Superior temporal gyrus (tissue), 1 donor: ENCODE measurements at regions not wholly inside any gene's neighbourhood (a gene's known extent, or its start where the extent isn't known, plus 50 kb on each side); places are given as distances from the start of the nearest gene placed in this dataset.
A peak's percentile ranks its signal among the peaks of the same experiment; 100 is the strongest.

Experiments used
- DNase-seq: peaks from one replicate; pipeline ENCODE4 v3.0.0-alpha.2; 2016; ENCODE audit errors: extremely low spot score

- DNase-seq: no peak
Measured at GRCh38 chr20:41881466-41882046, 263.4 kb upstream of the CHD6 start.

- no peak for DNase-seq
Measured at GRCh38 chr20:41879123-41879522, 260.9 kb upstream of the CHD6 start.

DNA sequence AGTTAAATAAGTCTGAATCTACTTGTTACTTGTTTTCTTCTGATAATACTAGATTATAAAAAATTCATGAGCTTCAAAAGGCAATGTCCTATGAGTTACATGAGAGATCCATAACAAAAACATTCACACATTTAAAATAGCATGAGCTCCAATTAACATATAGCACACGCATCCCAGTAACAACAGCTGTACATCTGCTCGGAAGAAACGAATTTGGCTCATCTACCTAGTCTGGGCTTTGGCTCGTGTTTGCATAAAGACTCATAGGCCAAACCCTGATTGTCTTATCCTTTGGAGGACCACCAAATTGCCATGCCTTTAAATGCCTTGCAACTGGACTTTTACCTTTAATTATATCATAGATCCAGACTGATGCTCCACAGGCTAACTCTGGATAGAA, 259.7 kb upstream of the CHD6 start:
- DNase-seq: peak; percentile 40

DNA sequence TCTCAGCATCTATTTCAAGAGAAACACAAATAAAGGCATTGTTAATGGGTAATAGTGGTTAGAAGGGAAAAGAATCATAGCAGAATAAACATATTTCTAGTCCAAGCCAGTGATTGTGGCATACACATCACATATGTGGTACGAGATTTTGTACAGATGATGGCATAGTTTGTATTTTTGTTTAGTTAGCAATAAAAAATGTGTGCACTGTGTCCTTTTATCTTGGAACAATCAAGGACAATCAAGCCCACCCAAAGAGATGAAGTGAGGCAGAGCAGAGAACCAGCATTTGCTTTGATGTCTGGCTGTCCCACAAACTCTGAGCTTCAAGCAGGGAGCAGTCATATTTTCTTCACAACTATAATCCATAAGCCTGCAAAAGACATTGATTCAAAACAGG, 256.5 kb upstream of the CHD6 start:
- no peak for DNase-seq

GRCh38 chr20:41872930-41873329, 254.8 kb upstream of the CHD6 start:
- no peak for DNase-seq

DNA sequence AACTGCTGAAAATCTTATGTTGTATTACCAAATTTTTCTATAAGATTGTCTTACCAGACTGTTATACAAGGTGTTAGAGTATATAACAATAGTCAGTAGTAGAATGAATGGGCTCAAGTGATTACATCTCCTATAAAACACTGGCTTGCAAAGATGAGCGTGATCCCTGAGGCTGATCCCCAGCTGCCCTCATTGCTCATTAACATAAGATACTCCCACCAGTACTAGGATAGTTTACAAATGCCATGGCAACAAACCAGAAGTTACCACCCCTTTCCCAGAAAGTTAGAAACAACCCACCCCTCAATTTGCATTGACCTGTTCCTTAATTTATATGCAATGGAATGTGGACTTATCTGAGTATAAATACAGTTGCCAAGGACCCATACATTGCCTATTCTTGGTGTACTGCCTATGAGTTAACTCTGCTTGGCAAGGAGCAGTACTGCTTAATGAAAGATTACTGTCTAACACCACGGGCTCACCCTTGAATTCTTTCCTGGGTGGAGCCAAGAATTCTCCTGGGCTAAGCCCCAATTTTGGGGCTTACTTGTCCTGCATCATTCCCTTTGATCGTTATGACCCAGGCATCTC, 252.8 kb upstream of the CHD6 start:
- DNase-seq: no peak

GRCh38 chr20:41869261-41869660, 251.1 kb upstream of the CHD6 start:
- DNase-seq: no peak

- no peak for DNase-seq
Measured at GRCh38 chr20:41865938-41866337, 247.8 kb upstream of the CHD6 start.

DNA sequence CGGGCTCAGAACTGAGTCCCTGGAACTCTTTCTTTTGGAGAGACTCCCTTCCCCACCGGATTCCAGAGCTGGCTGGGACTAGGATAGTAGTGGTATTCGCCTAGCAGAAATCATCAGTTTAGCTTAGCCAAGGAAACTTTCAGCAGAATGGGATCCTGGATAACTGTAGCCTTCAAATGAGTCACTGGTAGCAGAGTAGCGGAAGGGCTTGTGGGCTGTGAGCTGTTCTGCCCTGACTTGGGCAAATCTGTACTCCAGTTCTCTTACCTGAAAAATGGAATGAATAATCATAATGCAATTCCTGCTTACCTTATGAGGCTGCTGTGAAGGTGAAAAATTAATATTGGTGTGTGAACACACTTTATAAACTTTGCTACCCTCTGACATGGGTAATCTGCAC, 244.3 kb upstream of the CHD6 start:
- no peak for DNase-seq

DNA sequence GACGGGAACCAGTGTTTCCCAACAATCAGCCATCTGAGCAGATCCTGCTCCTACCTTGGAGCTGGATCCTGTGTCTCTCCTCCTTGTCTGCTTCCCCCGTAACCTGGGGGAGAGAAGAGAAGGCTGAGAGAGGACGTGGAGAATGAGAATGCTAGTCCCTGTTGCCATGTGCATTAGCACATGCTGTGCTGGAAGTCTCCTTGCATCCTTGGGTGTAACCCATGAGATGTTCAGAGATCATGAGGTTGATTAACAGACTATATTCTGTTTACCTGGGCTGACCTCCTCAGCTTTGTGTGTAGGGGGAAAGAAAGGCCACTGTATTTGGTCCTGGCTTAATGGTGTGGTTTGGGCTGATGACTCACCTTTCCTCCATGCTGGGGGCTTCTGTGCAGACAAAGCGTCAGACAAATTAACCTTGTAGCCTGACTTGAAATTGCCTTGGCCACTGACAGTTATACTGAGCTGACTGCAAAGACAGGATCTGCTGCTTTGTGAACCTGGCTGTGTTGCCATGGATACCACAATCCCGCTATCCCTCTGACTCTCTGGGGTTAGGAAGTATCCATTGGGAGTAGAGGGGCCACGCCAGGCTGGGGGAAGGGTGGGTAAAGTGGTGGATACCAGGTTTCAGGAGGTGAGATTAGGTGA, 243.7 kb upstream of the CHD6 start:
- DNase-seq: no peak

- DNase-seq: no peak
Measured at GRCh38 chr20:41854765-41855164, 236.6 kb upstream of the CHD6 start.

- DNase-seq: no peak
Measured at GRCh38 chr20:41853806-41854205, 235.6 kb upstream of the CHD6 start.

GRCh38 chr20:41848180-41848579, 230.0 kb upstream of the CHD6 start:
- DNase-seq: no peak

DNA sequence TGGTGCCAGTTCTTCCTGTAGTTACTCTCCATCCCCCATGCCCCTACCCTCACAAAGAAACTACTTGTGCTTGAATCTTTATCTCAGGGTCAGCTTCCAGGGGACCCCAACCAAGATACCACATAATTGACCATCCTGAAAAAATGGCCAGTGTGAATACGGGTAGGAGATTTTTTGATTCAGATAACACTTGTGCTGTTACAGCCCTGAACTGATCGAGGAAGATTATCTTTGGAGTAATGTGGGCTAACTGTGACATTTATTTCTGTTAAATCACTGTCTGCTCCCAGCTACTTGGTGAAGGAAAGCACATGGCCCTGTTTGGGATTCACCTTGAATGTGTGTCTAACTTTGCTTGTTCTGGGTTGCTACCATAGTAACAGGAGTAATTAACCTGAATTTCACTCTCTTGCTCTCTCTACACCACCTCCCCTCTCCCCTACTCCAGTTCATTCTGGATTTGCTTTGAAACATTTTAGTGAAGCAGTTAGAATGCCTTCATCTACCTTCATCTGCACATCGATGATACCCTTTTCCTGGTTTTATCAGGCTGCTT, 219.6 kb upstream of the CHD6 start:
- DNase-seq: no peak

GRCh38 chr20:41833739-41834138, 215.6 kb upstream of the CHD6 start:
- DNase-seq: no peak

- DNase-seq: no peak
Measured at GRCh38 chr20:41830702-41831101, 212.5 kb upstream of the CHD6 start.

DNA sequence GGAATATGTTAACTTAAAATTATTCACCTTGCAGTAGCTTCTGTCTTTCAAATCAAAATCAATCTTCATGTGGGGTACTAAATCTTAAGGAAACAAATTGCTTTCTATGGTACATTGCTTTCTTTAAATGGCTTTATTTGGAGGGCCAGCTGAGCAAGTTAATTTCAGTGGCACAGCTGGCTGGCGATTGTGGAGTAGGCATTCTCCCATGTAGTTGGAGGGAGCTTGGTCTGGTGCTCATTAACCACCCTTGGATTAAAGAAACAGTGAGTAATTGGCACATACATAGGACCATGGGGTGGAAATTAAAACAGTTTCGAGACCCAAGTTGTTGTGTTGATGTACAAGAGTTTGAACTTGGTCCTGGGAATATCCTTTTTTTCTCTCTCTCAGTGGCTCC, 201.3 kb upstream of the CHD6 start:
- DNase-seq: no peak

GRCh38 chr20:41818991-41819390, 200.8 kb upstream of the CHD6 start:
- DNase-seq: no peak

DNA sequence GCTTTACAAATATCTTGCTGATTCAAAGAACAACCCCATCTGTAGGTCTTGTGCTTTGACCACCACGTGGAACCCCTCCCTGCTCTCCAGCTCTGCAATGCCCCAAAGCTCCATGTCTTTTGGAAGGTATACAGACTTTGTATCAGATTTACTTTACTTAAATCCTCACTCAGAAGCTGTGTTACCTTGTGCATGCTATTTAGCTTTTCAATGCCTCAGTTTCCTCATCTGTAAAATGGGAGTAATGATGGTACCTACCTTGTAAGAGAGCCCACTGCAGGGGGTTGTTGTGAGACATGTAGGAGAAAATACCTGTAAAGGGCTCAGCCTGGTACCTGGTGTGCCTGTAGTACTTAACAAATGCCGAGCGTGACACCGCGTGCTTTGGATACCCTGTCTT, 200.2 kb upstream of the CHD6 start:
- no peak for DNase-seq

DNA sequence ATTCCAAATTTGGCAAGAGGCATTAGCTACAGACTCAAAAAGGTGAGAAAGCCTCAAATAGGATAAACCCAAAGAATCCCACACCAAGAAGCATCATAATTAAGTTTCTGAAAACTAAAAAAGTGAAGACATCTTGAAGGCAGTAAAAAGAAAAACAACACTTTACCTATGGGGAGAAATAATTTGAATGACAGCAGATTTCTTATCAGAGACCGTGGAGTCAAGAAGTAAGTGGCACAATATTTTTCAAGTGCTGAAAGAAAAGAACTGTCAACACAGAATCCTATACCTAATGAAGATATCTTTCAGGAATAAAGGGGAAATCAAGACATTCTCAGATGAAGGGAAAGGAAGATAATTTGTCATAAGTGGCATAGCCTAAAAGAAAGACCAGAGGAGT, 193.3 kb upstream of the CHD6 start:
- DNase-seq: no peak

DNA sequence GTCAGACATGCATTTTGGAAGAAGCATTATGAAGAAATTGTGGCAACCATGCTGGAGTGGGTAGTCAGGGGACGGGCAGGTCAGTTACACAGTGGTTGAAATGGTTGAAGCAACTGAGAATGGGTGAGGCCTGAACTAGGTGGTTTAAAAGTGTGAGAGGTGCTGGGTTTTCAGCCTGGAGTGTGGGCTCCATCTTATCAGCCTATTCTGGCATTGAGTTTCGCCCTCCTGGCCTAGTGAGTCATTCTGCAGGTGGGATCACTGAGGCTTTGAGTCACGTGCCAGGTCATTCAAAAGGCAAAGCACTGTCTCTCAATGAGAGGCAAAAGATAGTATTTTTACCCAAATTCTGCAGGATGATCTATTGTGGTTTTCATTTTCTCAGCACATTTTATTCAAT, 181.9 kb upstream of the CHD6 start:
- no peak for DNase-seq

- DNase-seq: no peak
Measured at GRCh38 chr20:41798930-41799502, 180.8 kb upstream of the CHD6 start.

DNA sequence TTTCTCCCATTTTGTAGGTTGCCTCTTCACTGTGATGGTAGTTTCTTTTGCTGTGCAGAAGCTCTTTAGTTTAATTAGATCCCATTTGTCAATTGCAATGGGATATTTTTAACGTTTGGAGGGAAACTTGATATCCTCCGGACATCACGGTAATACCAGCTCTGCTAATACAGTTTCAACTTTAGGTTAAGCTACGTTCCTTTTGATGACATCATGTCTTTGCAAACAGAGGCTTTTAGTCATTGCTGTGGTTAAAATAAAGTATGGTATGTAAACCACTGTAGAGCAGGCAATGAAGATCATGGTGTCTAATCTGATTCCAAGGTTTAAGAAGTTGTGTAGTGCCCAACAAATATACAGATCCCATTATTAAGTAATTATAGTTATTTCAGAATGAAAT, 168.0 kb upstream of the CHD6 start:
- DNase-seq: no peak
